ENCODE measurements at regions not wholly inside any gene's neighbourhood (a gene's known extent, or its start where the extent isn't known, plus 50 kb on each side); places are given as distances from the start of the nearest gene placed in this dataset.

DNA sequence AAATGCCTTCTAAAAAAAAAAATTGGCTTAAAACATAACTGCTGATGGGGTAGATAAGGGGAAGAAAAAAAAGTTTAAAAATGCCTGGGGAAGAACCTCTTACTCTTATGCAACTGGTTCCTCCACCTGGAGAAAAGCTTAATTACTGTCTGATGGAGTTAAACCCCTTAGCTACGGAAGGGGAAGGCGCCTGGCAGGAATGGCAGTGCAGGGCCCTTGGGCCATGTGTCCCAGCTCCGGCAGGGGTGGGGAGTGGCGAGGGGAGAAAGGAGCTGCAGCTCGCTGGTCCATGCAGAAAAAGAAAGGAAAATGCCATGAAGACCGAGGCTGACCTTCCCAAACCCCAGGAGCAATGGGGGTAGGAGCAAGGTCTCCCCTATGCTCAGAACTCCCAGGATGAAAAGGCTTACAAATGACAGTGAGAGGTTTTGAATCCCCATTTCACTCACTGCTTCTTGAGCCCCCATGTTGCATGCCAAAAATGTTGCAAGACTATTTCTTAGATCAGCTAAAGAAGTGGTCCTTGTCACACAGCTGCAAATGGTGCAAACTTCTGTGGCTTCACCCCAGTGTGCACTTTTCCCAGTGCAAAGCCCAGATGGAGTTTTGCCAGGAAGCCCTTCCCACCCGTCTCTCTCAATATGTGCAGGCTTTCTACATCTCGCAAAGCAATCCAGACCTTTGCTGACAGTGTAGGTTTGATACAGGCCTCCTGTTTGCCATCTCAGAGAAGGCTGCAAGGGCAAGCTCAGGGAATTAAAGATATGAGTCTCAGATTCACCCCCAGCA is 204.8 kb upstream of the CT83 start:
- Histone ChIP-seq H3K79me2 (ENCODE audit: control insufficient read depth in 1 of 2, insufficient read depth in 2 of 2, low read length in 2 of 2) (no peaks in the 10 kb centered on the region), H3K4me2 (ENCODE audit: insufficient read depth in 1 of 2, low read depth in 2 of 2, low read length in 2 of 2) (no peak overlapping the region), H2BK120ac (replicated peaks; ENCODE audit: low read depth, low read length) (no peak overlapping the region), H4K20me1 (replicated peaks in 1 of 2; ENCODE audit: control insufficient read depth in 1 of 2, insufficient read depth in 2 of 2, low read length in 2 of 2) (no peaks in the 10 kb centered on the region), H3K18ac (ENCODE audit: extremely low read depth, low read length) (no peak overlapping the region), H2AK5ac (ENCODE audit: low read depth, low read length) (no peak overlapping the region), H4K8ac (ENCODE audit: extremely low read depth, insufficient read depth, low read length) (no peak overlapping the region), H3K4me1 (replicated peaks in 1 of 4; ENCODE audit: control insufficient read depth in 3 of 4, insufficient read depth in 4 of 4, low read length in 3 of 4) (no peaks in the 10 kb centered on the region), H2BK20ac (ENCODE audit: low read length) (no peak overlapping the region), H3K79me1 (ENCODE audit: low read depth, low read length) (no peaks in the 10 kb centered on the region), H3K9ac (replicated peaks in 1 of 4; ENCODE audit: extremely low read depth in 1 of 4, low read depth in 3 of 4, low read length in 3 of 4) (no peak overlapping the region), H3K23me2 (ENCODE audit: low read depth, low read length) (no peaks in the 10 kb centered on the region), H3K56ac (replicated peaks; ENCODE audit: insufficient read length, low read depth, low read length) (no peak overlapping the region), H3K27me3 (replicated peaks in 1 of 4; ENCODE audit: control insufficient read depth in 3 of 4, extremely low read depth in 1 of 4, insufficient read depth in 3 of 4, low read length in 3 of 4) (no peaks in the 10 kb centered on the region), H4K5ac (ENCODE audit: insufficient read length, low read depth, low read length) (no peak overlapping the region), H2BK12ac (ENCODE audit: low read depth, low read length) (no peak overlapping the region), H4K91ac (replicated peaks; ENCODE audit: insufficient read length, low read length) (no peak overlapping the region), H3K9me3 (ENCODE audit: insufficient read depth in 2 of 2, low read depth in 1 of 2, low read length in 1 of 2) (no peaks in the 10 kb centered on the region), H2AFZ (ENCODE audit: low read length) (no peak overlapping the region; the same call in 1 of the 2 replicates), H3K14ac (ENCODE audit: insufficient read length) (no peak overlapping the region), H3K36me3 (ENCODE audit: control insufficient read depth in 2 of 4, insufficient read depth in 4 of 4, low read length in 3 of 4) (no peaks in the 10 kb centered on the region), H3K23ac (ENCODE audit: insufficient read length) (no peak overlapping the region), H3K4ac (replicated peaks; ENCODE audit: insufficient read length, low read depth, low read length) (no peak overlapping the region), H2BK15ac (ENCODE audit: low read length) (no peak overlapping the region), H2BK5ac (ENCODE audit: low read depth, low read length) (no peak overlapping the region), H3K27ac (ENCODE audit: low read depth, low read length) (no peak overlapping the region), H3K4me3 (ENCODE audit: extremely low read depth in 1 of 4, insufficient read depth in 2 of 4, low read depth in 3 of 4, low read length in 4 of 4) (no peak overlapping the region)
- POLR2A ChIA-PET (ENCODE audit: partially characterized antibody): no interaction called here
- 87% methylated on average over 2 of the region's 8 CpGs; no CpG with 5 or more reads in 1 of the 2 experiments for WGBS, 2 experiments (ENCODE audit: extremely low coverage in 1 of 2, insufficient coverage in 1 of 2, insufficient read length in 1 of 2, insufficient replicate concordance in 2 of 2, low coverage in 1 of 2, low lambda C conversion rate in 2 of 2, missing lambda C conversion rate in 1 of 2)
- CTCF ChIA-PET (ENCODE audit: partially characterized antibody): interaction anchor here (0.7 to 0.9 kb wide), 2 partner anchors 1546 to 1588 kb away, joined by 3 read pairs; no protein-coding TSS in a partner anchor
- DNase-seq (ENCODE audit: low read depth in 1 of 2, low spot score in 2 of 2): no peak
- no peak for FAIRE-seq
- TF ChIP-seq, protein P1, sequence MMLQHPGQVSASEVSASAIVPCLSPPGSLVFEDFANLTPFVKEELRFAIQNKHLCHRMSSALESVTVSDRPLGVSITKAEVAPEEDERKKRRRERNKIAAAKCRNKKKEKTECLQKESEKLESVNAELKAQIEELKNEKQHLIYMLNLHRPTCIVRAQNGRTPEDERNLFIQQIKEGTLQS (IDR thresholded peaks at IDR 0.05; ENCODE audit: insufficient read depth, low read depth, low read length): no peak
- TF ChIP-seq POLR2AphosphoS5 (IDR thresholded peaks at IDR 0.05; ENCODE audit: low read depth, low read length): no peak
- TF ChIP-seq MAFK (IDR thresholded peaks at IDR 0.05; ENCODE audit: low read depth, low read length): no peak

Data from H1 (cell line).